GM19463 (cell line): ENCODE measurements at regions not wholly inside any gene's neighbourhood (a gene's known extent, or its start where the extent isn't known, plus 50 kb on each side); places are given as distances from the start of the nearest gene placed in this dataset.

Experiments
- ATAC-seq: cut with Tn5 transposase; IDR thresholded peaks from one replicate; pipeline ENCODE4 v1.9.1; 2021; ENCODE audit warnings: mild to moderate bottlenecking, moderate library complexity; ENCODE audit not compliant: unreplicated experiment

- no peak for ATAC-seq
These were observed 1810.7 kb upstream of the CDH6 start for GRCh38 chr5:29382780-29383179.

- ATAC-seq = no peak
These were observed 1813.5 kb upstream of the CDH6 start for GRCh38 chr5:29380029-29380428.

GRCh38 chr5:29379619-29380018, 1813.9 kb upstream of the CDH6 start:
- no peak for ATAC-seq

GRCh38 chr5:29378104-29378503, 1815.4 kb upstream of the CDH6 start:
- ATAC-seq = no peak

- ATAC-seq = no peak
These were observed 1823.2 kb upstream of the CDH6 start for GRCh38 chr5:29370248-29370647.

- no peak for ATAC-seq
These were observed 1826.2 kb upstream of the CDH6 start for GRCh38 chr5:29367176-29367833.

- no peak for ATAC-seq
These were observed 1842.3 kb upstream of the CDH6 start for GRCh38 chr5:29351170-29351569.

- no peak for ATAC-seq
These were observed 1856.5 kb upstream of the CDH6 start for GRCh38 chr5:29337030-29337429.

GRCh38 chr5:29321591-29321990, 1871.9 kb upstream of the CDH6 start:
- no peak for ATAC-seq

GRCh38 chr5:29309359-29309758, 1884.1 kb upstream of the CDH6 start:
- no peak for ATAC-seq

GRCh38 chr5:29307478-29307877, 1886.0 kb upstream of the CDH6 start:
- no peak for ATAC-seq

- ATAC-seq = no peak
These were observed 1888.9 kb upstream of the CDH6 start for GRCh38 chr5:29304545-29304944.

GRCh38 chr5:29296548-29296947, 1896.9 kb upstream of the CDH6 start:
- ATAC-seq = no peak

GRCh38 chr5:29277642-29278041, 1915.8 kb upstream of the CDH6 start:
- ATAC-seq = no peak

- no peak for ATAC-seq
These were observed 1917.1 kb upstream of the CDH6 start for GRCh38 chr5:29276371-29276770.

- ATAC-seq = no peak
These were observed 1929.6 kb upstream of the CDH6 start for GRCh38 chr5:29263915-29264351.

GRCh38 chr5:29262339-29263123, 1931.0 kb upstream of the CDH6 start:
- no peak for ATAC-seq

- no peak for ATAC-seq
These were observed 1932.3 kb upstream of the CDH6 start for GRCh38 chr5:29261213-29261612.

- no peak for ATAC-seq
These were observed 1941.1 kb upstream of the CDH6 start for GRCh38 chr5:29252390-29252789.

- no peak for ATAC-seq
These were observed 1946.0 kb upstream of the CDH6 start for GRCh38 chr5:29247346-29248028.

- no peak for ATAC-seq
These were observed 1953.1 kb upstream of the CDH6 start for GRCh38 chr5:29240379-29240778.

GRCh38 chr5:29239606-29240005, 1953.9 kb upstream of the CDH6 start:
- ATAC-seq = no peak
